Cerebellar cortex (tissue), 1 donor: ENCODE measurements at regions not wholly inside any gene's neighbourhood (a gene's known extent, or its start where the extent isn't known, plus 50 kb on each side); places are given as distances from the start of the nearest gene placed in this dataset.

Experiments used
- DNase-seq: peaks from one replicate; pipeline ENCODE4 v3.0.0-alpha.2; 2015; ENCODE audit warnings: low spot score

- DNase-seq: no peak
Measured at GRCh38 chr2:129766374-129766993, 213.0 kb upstream of the RAB6C start.

GRCh38 chr2:129767346-129768035 lies 212.0 kb upstream of the RAB6C start:
- no peak for DNase-seq

GRCh38 chr2:129768036-129768386 lies 211.5 kb upstream of the RAB6C start:
- no peak for DNase-seq

- DNase-seq: no peak
Measured at GRCh38 chr2:129768485-129769184, 210.8 kb upstream of the RAB6C start.

- DNase-seq: no peak
Measured at GRCh38 chr2:129769185-129769991, 210.1 kb upstream of the RAB6C start.

- no peak for DNase-seq
Measured at GRCh38 chr2:129771418-129772189, 207.9 kb upstream of the RAB6C start.

GRCh38 chr2:129772190-129772579 lies 207.3 kb upstream of the RAB6C start:
- no peak for DNase-seq

- DNase-seq: no peak
Measured at GRCh38 chr2:129775952-129776653, 203.4 kb upstream of the RAB6C start.

GRCh38 chr2:129777146-129777545 lies 202.3 kb upstream of the RAB6C start:
- DNase-seq: no peak

GRCh38 chr2:129777762-129778583 lies 201.5 kb upstream of the RAB6C start:
- no peak for DNase-seq

- no peak for DNase-seq
Measured at GRCh38 chr2:129778584-129778877, 200.9 kb upstream of the RAB6C start.

- no peak for DNase-seq
Measured at GRCh38 chr2:129779783-129780182, 199.7 kb upstream of the RAB6C start.

- DNase-seq: no peak
Measured at GRCh38 chr2:129780316-129781270, 198.9 kb upstream of the RAB6C start.

GRCh38 chr2:129781749-129782632 lies 197.5 kb upstream of the RAB6C start:
- DNase-seq: no peak

GRCh38 chr2:129782633-129782990 lies 196.9 kb upstream of the RAB6C start:
- DNase-seq: no peak

- DNase-seq: no peak
Measured at GRCh38 chr2:129784486-129784885, 195.0 kb upstream of the RAB6C start.

GRCh38 chr2:129791712-129792111 lies 187.8 kb upstream of the RAB6C start:
- no peak for DNase-seq

- DNase-seq: no peak
Measured at GRCh38 chr2:129793431-129793902, 186.0 kb upstream of the RAB6C start.
